A673 (cell line): ENCODE measurements at regions not wholly inside any gene's neighbourhood (a gene's known extent, or its start where the extent isn't known, plus 50 kb on each side); places are given as distances from the start of the nearest gene placed in this dataset.

ENCODE experiments used
- BruUV-seq: library from RNA; stranded (reverse); fragments of 400-500 nt; replicated peaks from 2 replicates; lab custom pipeline; 2021; lab: Mats Ljungman, UMichigan
- CTCF ChIA-PET: fragments of 300-600 bp; sonication (Branson Sonifier 250); formaldehyde crosslinking; loops from one replicate; lab custom pipeline; 2022; ENCODE audit warnings: antibody characterized with exemption; lab: Charles Lee
- POLR2A ChIA-PET: fragments of 300-600 bp; sonication (Branson Sonifier 250); formaldehyde crosslinking; loops from one replicate; lab custom pipeline; 2022; ENCODE audit warnings: antibody characterized with exemption; ENCODE audit not compliant: low non-redundant PET; lab: Charles Lee
- DNase-seq: peaks from one replicate; pipeline ENCODE4 v3.0.0-alpha.2; 2015; ENCODE audit warnings: low spot score
- H3K27ac ChIP-seq: fragments of 200-600 bp; sonication (generic); 2 replicates; pipeline ENCODE4 v1.5.1; 2016; ENCODE audit warnings: mixed run types, low read depth, mild to moderate bottlenecking, mixed read lengths, antibody characterized with exemption, low read length; ENCODE audit not compliant: poor library complexity, severe bottlenecking
- H3K27me3 ChIP-seq: fragments of 200-600 bp; sonication (generic); replicated peaks from 2 replicates; pipeline ENCODE4 v1.6.1; 2017; ENCODE audit warnings: mixed run types, low read depth, mild to moderate bottlenecking, mixed read lengths, antibody characterized with exemption, low read length; ENCODE audit not compliant: insufficient read depth, poor library complexity
- H3K36me3 ChIP-seq: fragments of 200-600 bp; sonication (generic); 2 replicates; pipeline ENCODE4 v1.6.1; 2016; ENCODE audit warnings: mixed run types, mild to moderate bottlenecking, mixed read lengths, antibody characterized with exemption, low read length; ENCODE audit not compliant: insufficient read depth, poor library complexity, severe bottlenecking
- H3K4me1 ChIP-seq: fragments of 200-600 bp; sonication (generic); 2 replicates; pipeline ENCODE4 v1.6.1; 2017; ENCODE audit warnings: mixed run types, mild to moderate bottlenecking, mixed read lengths, antibody characterized with exemption, low read length; ENCODE audit not compliant: insufficient read depth, poor library complexity, severe bottlenecking
- H3K4me3 ChIP-seq: fragments of 200-600 bp; sonication (generic); 2 replicates; pipeline ENCODE4 v1.5.1; 2016; ENCODE audit warnings: low read depth, mixed run types, mild to moderate bottlenecking, mixed read lengths, low read length; ENCODE audit not compliant: poor library complexity, severe bottlenecking
- H3K9me3 ChIP-seq: fragments of 200-600 bp; sonication (generic); 2 replicates; pipeline ENCODE4 v1.6.1; 2016; ENCODE audit warnings: mixed run types, low read depth, mild to moderate bottlenecking, mixed read lengths, antibody characterized with exemption, low read length; ENCODE audit not compliant: poor library complexity, severe bottlenecking
- CTCF ChIP-seq: fragments of 300-800, 200-600 bp; sonication (generic); conservative IDR thresholded peaks from 2 replicates; pipeline ENCODE4 v1.5.1; 2017; ENCODE audit warnings: low read depth, mild to moderate bottlenecking, antibody characterized with exemption, low read length, moderate library complexity, mixed read lengths
- EZH2 ChIP-seq: fragments of 200-600 bp; sonication (generic); IDR thresholded peaks from 2 replicates; pipeline ENCODE4 v1.6.1; 2017; ENCODE audit warnings: borderline replicate concordance, low read depth, mild to moderate bottlenecking, mixed read lengths, antibody characterized with exemption, low read length; ENCODE audit not compliant: poor library complexity, severe bottlenecking
- intact Hi-C: fragments of 100-400 bp; cut with micrococcal nuclease; formaldehyde crosslinking; loops from one replicate; pipeline ENCODE4 v1.10.0; 2022; ENCODE audit not compliant: unreplicated experiment

GRCh38 chr13:105597573-105597972 lies 937.9 kb downstream of the EFNB2 start:
- no peak overlapping the region for H3K27ac ChIP-seq
- H3K36me3 ChIP-seq = no peaks in the 10 kb centered on the region
- H3K27me3 ChIP-seq = no peaks in the 10 kb centered on the region
- intact Hi-C loops = no loop called here
- TF ChIP-seq CTCF (no peak), EZH2 (no peak)
- ChIA-PET CTCF (no interaction called here), POLR2A (no interaction called here)
- H3K9me3 ChIP-seq = no peaks in the 10 kb centered on the region
- no TSS peak for BruUV-seq
- H3K4me1 ChIP-seq = no peaks in the 10 kb centered on the region
- no peak overlapping the region for H3K4me3 ChIP-seq
- no peak for DNase-seq

- TF ChIP-seq CTCF (no peak), EZH2 (no peak)
- intact Hi-C loops = no loop called here
- no peak overlapping the region for H3K27ac ChIP-seq
- ChIA-PET CTCF (no interaction called here), POLR2A (no interaction called here)
- DNase-seq = no peak
- H3K36me3 ChIP-seq = no peaks in the 10 kb centered on the region
- no peaks in the 10 kb centered on the region for H3K27me3 ChIP-seq
- H3K4me3 ChIP-seq = no peak overlapping the region
- H3K9me3 ChIP-seq = no peaks in the 10 kb centered on the region
- no TSS peak for BruUV-seq
- no peaks in the 10 kb centered on the region for H3K4me1 ChIP-seq
Observed at GRCh38 chr13:105595471-105595870, 940.0 kb downstream of the EFNB2 start.

GRCh38 chr13:105591277-105591676 lies 944.2 kb downstream of the EFNB2 start:
- no peak overlapping the region for H3K27ac ChIP-seq
- no peaks in the 10 kb centered on the region for H3K27me3 ChIP-seq
- ChIA-PET POLR2A (no interaction called here), CTCF (no interaction called here)
- no peaks in the 10 kb centered on the region for H3K4me1 ChIP-seq
- no peaks in the 10 kb centered on the region for H3K36me3 ChIP-seq
- no peak overlapping the region for H3K4me3 ChIP-seq
- no TSS peak for BruUV-seq
- intact Hi-C loops = no loop called here
- TF ChIP-seq CTCF (no peak), EZH2 (no peak)
- H3K9me3 ChIP-seq = no peaks in the 10 kb centered on the region
- DNase-seq = no peak
